ENCODE measurements at regions not wholly inside any gene's neighbourhood (a gene's known extent, or its start where the extent isn't known, plus 50 kb on each side); places are given as distances from the start of the nearest gene placed in this dataset.

DNA sequence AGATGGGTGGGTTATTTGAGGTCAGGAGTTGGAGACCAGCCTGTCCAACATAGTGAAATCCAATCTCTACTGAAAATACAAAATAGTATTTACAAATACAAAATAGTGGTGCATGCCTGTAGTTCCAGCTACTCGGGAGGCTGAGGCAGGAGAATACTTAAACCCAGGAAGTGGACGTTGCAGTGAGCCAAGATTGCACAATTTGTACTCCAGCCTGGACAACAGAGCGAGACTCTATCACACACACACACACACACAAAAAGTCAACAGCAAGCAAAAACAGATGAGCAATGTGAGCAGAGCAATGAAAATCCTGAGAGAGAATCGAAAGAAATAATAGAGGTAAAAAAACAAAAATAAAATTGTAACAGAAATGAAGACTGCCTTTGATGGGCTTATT, 168.8 kb downstream of the PCDH18 start (continued):
- TF ChIP-seq, protein P1, sequence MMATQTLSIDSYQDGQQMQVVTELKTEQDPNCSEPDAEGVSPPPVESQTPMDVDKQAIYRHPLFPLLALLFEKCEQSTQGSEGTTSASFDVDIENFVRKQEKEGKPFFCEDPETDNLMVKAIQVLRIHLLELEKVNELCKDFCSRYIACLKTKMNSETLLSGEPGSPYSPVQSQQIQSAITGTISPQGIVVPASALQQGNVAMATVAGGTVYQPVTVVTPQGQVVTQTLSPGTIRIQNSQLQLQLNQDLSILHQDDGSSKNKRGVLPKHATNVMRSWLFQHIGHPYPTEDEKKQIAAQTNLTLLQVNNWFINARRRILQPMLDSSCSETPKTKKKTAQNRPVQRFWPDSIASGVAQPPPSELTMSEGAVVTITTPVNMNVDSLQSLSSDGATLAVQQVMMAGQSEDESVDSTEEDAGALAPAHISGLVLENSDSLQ (IDR thresholded peaks at IDR 0.05): no peak

DNA sequence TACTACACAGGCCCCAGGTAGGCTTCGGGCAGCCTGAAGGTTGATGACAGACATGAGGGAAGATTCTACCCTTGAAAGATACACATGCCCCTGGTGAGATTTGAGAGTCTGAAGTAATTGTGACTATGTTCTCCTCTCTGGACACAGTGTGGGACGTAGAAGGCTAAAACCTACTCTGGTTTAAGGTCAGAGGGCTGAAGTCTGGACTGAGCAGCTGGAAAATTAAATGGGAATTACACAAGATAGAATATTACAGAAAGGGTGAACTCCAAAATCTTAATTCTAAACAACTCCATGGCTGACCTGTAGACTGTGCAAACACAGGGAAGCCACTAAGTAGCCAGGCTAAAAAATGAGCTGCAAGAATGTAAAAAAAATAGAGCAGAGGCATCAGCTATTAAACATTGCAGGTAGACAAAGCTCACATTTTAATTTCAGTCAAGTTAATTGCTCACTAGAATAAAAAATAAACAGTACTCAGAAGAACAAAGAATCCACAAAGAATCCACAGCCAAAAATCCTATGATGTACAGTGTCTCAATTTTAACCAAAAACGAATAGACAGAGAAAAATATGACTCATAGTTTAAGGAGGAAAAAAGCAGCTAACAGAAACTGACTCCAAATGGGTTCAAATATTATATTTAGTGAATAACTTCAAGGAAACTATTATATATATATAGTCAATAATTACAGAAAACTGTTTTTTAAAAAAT, 170.4 kb downstream of the PCDH18 start:
- Histone ChIP-seq H3K36me3 (ENCODE audit: control insufficient read depth in 2 of 2, insufficient read depth in 2 of 2, low read length in 1 of 2) (no peaks in the 10 kb centered on the region), H4K20me1 (ENCODE audit: control insufficient read depth, insufficient read depth) (no peaks in the 10 kb centered on the region), H3K27ac (ENCODE audit: control insufficient read depth, insufficient read depth) (no peak overlapping the region), H3K79me2 (ENCODE audit: control insufficient read depth, insufficient read depth, low read length) (no peaks in the 10 kb centered on the region), H3K4me3 (no peak overlapping the region), H3K9ac (ENCODE audit: control insufficient read depth, insufficient read depth, low read length) (no peak overlapping the region), H3K4me1 (ENCODE audit: control insufficient read depth, insufficient read depth, low read length) (no peaks in the 10 kb centered on the region), H2AFZ (ENCODE audit: control insufficient read depth, low read depth, low read length) (no peak overlapping the region), H3K27me3 (replicated peaks in 1 of 2; ENCODE audit: control insufficient read depth in 2 of 2, insufficient read depth in 2 of 2, low read length in 1 of 2) (no peaks in the 10 kb centered on the region), H3K4me2 (ENCODE audit: control insufficient read depth, insufficient read depth) (no peak overlapping the region), H3K9me3 (replicated peaks; ENCODE audit: control insufficient read depth, insufficient read depth, low read length) (no peaks in the 10 kb centered on the region)
- intact Hi-C loops (cut with micrococcal nuclease; ENCODE audit: unreplicated experiment): no loop called here
- BruUV-seq (replicated peaks): no TSS peak
- ChIA-PET POLR2A (no interaction called here), SMC1A (ENCODE audit: uncharacterized antibody, unreplicated experiment) (interaction anchor here (0.5 kb wide), 1 partner anchor 149 kb away, joined by 3 read pairs; no protein-coding TSS in a partner anchor), RAD21 (ENCODE audit: unreplicated experiment) (no interaction called here), CTCF (no interaction called here)
- no peak for ATAC-seq
- no peak for FAIRE-seq
- DNase-seq (ENCODE audit: low read depth, low spot score): no peak
- in situ Hi-C loops (cut with MboI): no loop called here
- WGBS (ENCODE audit: insufficient coverage, insufficient replicate concordance, low lambda C conversion rate, missing lambda C conversion rate): 12% methylated on average over 3 of the region's 3 CpGs
- TF ChIP-seq IKZF2 (IDR thresholded peaks at IDR 0.05) (no peak), MXI1 (IDR thresholded peaks at IDR 0.05; ENCODE audit: low read depth, low read length) (no peak), RAD21 (IDR thresholded peaks at IDR 0.05; ENCODE audit: insufficient read depth, low read depth, low read length) (no peak), NFXL1 (IDR thresholded peaks at IDR 0.05; ENCODE audit: borderline replicate concordance) (no peak), FOXM1 (IDR thresholded peaks at IDR 0.05; ENCODE audit: low read depth, low read length) (no peak), RUNX3 (IDR thresholded peaks at IDR 0.05; ENCODE audit: low read length) (no peak), TCF12 (IDR thresholded peaks at IDR 0.05; ENCODE audit: low read depth, low read length) (no peak), RBBP5 (conservative IDR thresholded peaks at IDR 0.05) (no peak), MYC (IDR thresholded peaks at IDR 0.05; ENCODE audit: insufficient read depth, insufficient read length, insufficient replicate concordance, low read length, severe bottlenecking) (no peak)
- TF ChIP-seq, protein P2, sequence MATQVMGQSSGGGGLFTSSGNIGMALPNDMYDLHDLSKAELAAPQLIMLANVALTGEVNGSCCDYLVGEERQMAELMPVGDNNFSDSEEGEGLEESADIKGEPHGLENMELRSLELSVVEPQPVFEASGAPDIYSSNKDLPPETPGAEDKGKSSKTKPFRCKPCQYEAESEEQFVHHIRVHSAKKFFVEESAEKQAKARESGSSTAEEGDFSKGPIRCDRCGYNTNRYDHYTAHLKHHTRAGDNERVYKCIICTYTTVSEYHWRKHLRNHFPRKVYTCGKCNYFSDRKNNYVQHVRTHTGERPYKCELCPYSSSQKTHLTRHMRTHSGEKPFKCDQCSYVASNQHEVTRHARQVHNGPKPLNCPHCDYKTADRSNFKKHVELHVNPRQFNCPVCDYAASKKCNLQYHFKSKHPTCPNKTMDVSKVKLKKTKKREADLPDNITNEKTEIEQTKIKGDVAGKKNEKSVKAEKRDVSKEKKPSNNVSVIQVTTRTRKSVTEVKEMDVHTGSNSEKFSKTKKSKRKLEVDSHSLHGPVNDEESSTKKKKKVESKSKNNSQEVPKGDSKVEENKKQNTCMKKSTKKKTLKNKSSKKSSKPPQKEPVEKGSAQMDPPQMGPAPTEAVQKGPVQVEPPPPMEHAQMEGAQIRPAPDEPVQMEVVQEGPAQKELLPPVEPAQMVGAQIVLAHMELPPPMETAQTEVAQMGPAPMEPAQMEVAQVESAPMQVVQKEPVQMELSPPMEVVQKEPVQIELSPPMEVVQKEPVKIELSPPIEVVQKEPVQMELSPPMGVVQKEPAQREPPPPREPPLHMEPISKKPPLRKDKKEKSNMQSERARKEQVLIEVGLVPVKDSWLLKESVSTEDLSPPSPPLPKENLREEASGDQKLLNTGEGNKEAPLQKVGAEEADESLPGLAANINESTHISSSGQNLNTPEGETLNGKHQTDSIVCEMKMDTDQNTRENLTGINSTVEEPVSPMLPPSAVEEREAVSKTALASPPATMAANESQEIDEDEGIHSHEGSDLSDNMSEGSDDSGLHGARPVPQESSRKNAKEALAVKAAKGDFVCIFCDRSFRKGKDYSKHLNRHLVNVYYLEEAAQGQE (IDR thresholded peaks at IDR 0.05; ENCODE audit: low read depth, low read length): no peak
- TF ChIP-seq, protein P3, sequence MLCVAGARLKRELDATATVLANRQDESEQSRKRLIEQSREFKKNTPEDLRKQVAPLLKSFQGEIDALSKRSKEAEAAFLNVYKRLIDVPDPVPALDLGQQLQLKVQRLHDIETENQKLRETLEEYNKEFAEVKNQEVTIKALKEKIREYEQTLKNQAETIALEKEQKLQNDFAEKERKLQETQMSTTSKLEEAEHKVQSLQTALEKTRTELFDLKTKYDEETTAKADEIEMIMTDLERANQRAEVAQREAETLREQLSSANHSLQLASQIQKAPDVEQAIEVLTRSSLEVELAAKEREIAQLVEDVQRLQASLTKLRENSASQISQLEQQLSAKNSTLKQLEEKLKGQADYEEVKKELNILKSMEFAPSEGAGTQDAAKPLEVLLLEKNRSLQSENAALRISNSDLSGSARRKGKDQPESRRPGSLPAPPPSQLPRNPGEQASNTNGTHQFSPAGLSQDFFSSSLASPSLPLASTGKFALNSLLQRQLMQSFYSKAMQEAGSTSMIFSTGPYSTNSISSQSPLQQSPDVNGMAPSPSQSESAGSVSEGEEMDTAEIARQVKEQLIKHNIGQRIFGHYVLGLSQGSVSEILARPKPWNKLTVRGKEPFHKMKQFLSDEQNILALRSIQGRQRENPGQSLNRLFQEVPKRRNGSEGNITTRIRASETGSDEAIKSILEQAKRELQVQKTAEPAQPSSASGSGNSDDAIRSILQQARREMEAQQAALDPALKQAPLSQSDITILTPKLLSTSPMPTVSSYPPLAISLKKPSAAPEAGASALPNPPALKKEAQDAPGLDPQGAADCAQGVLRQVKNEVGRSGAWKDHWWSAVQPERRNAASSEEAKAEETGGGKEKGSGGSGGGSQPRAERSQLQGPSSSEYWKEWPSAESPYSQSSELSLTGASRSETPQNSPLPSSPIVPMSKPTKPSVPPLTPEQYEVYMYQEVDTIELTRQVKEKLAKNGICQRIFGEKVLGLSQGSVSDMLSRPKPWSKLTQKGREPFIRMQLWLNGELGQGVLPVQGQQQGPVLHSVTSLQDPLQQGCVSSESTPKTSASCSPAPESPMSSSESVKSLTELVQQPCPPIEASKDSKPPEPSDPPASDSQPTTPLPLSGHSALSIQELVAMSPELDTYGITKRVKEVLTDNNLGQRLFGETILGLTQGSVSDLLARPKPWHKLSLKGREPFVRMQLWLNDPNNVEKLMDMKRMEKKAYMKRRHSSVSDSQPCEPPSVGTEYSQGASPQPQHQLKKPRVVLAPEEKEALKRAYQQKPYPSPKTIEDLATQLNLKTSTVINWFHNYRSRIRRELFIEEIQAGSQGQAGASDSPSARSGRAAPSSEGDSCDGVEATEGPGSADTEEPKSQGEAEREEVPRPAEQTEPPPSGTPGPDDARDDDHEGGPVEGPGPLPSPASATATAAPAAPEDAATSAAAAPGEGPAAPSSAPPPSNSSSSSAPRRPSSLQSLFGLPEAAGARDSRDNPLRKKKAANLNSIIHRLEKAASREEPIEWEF (IDR thresholded peaks at IDR 0.05; ENCODE audit: insufficient replicate concordance, low read depth, low read length): no peak
